GM12878 (cell line): ENCODE measurements at regions not wholly inside any gene's neighbourhood (a gene's known extent, or its start where the extent isn't known, plus 50 kb on each side); places are given as distances from the start of the nearest gene placed in this dataset.

Experiments used
- ATAC-seq: fragments of 200-7000 bp; cut with Tn5 transposase; 3 replicates; pipeline ENCODE4 v1.9.1; 2020; ENCODE audit warnings: mild to moderate bottlenecking, moderate library complexity
- BruUV-seq: library from RNA; stranded (reverse); fragments of 400-500 nt; replicated peaks from 2 replicates; lab custom pipeline; 2021; lab: Mats Ljungman, UMichigan
- CTCF ChIA-PET: fragments of 300-600 bp; sonication (Branson Sonifier 250); formaldehyde crosslinking; extraction: SDS; loops from one replicate; lab custom pipeline; 2021; ENCODE audit warnings: inconsistent platforms; lab: Yijun Ruan, JAX
- POLR2A ChIA-PET: fragments of 350-600 bp; formaldehyde crosslinking; extraction: SDS; loops from one replicate; lab custom pipeline; 2021; ENCODE audit warnings: inconsistent platforms; lab: Charles Lee
- RAD21 ChIA-PET: fragments of 300-600 bp; sonication (Branson Sonifier 250); formaldehyde crosslinking; loops from one replicate; lab custom pipeline; 2023; ENCODE audit warnings: antibody characterized with exemption; ENCODE audit not compliant: unreplicated experiment; lab: Charles Lee
- SMC1A ChIA-PET: fragments of 300-600 bp; sonication (Branson Sonifier 250); formaldehyde crosslinking; loops from one replicate; lab custom pipeline; 2023; ENCODE audit not compliant: unreplicated experiment, uncharacterized antibody; lab: Charles Lee
- DNase-seq: peaks from one replicate; pipeline ENCODE4 v3.0.0-alpha.2; 2011; ENCODE audit warnings: low read depth, low spot score
- FAIRE-seq: peaks from 3 replicates; lab custom pipeline; 2011; peaks lifted over from hg19 to GRCh38; lab: Jason Lieb, UNC
- H2AFZ ChIP-seq: 2 replicates; pipeline ENCODE4 v1.6.0; 2011; ENCODE audit warnings: low read depth, low read length, control low read depth; ENCODE audit not compliant: control insufficient read depth
- H3K27ac ChIP-seq: 2 replicates; pipeline ENCODE4 v1.5.1; 2011; ENCODE audit warnings: control low read depth; ENCODE audit not compliant: control insufficient read depth, insufficient read depth
- H3K27me3 ChIP-seq, 2 experiments: replicated peaks in 1 of 2; 2 replicates each; pipeline versions ENCODE4 v1.6.0 to v1.6.1; 2011; ENCODE audit warnings: low read length in 1 of 2; ENCODE audit not compliant: control insufficient read depth in 2 of 2, insufficient read depth in 2 of 2
- H3K36me3 ChIP-seq, 2 experiments: 2 replicates each; pipeline ENCODE4 v1.5.1; 2011; ENCODE audit warnings: low read length in 1 of 2; ENCODE audit not compliant: control insufficient read depth in 2 of 2, insufficient read depth in 2 of 2
- H3K4me1 ChIP-seq: 2 replicates; pipeline ENCODE4 v1.6.1; 2011; ENCODE audit warnings: mild to moderate bottlenecking, low read length, moderate library complexity, mixed read lengths; ENCODE audit not compliant: control insufficient read depth, insufficient read depth
- H3K4me2 ChIP-seq: 2 replicates; pipeline ENCODE4 v1.6.0; 2011; ENCODE audit warnings: control low read depth; ENCODE audit not compliant: control insufficient read depth, insufficient read depth
- H3K4me3 ChIP-seq: fragments of 200-600 bp; sonication (generic); 2 replicates; pipeline ENCODE4 v1.5.1; 2016
- H3K79me2 ChIP-seq: 2 replicates; pipeline ENCODE4 v1.6.0; 2011; ENCODE audit warnings: low read length; ENCODE audit not compliant: control insufficient read depth, insufficient read depth
- H3K9ac ChIP-seq: 2 replicates; pipeline ENCODE4 v1.8.0; 2011; ENCODE audit warnings: low read length, control low read depth, mixed read lengths; ENCODE audit not compliant: control insufficient read depth, insufficient read depth
- H3K9me3 ChIP-seq: replicated peaks from 3 replicates; pipeline ENCODE4 v1.5.1; 2011; ENCODE audit warnings: mild to moderate bottlenecking, low read length; ENCODE audit not compliant: control insufficient read depth, insufficient read depth
- H4K20me1 ChIP-seq: 2 replicates; pipeline ENCODE4 v1.6.0; 2011; ENCODE audit not compliant: control insufficient read depth, insufficient read depth
- CREB1 ChIP-seq: IDR thresholded peaks from 2 replicates; pipeline ENCODE4 v1.6.1; 2012; ENCODE audit warnings: low read depth, mild to moderate bottlenecking, inconsistent platforms
- CREM ChIP-seq: IDR thresholded peaks from 2 replicates; pipeline ENCODE4 v1.6.1; 2014; ENCODE audit warnings: antibody characterized with exemption, low read depth
- GATAD2B ChIP-seq: fragments of 450-650 bp; conservative IDR thresholded peaks from 2 replicates; pipeline ENCODE4 v1.6.1; 2017; ENCODE audit warnings: low read depth, mild to moderate bottlenecking, moderate library complexity
- NFYA ChIP-seq: IDR thresholded peaks from 2 replicates; pipeline ENCODE4 v1.6.1; 2011; ENCODE audit warnings: low read depth, mild to moderate bottlenecking, low read length, improper control_type of control experiment, borderline replicate concordance
- PAX8 ChIP-seq: fragments of 450-650 bp; IDR thresholded peaks from 2 replicates; pipeline ENCODE4 v1.6.1; 2017; ENCODE audit warnings: mild to moderate bottlenecking, moderate library complexity
- RAD21 ChIP-seq: IDR thresholded peaks from 2 replicates; pipeline ENCODE4 v1.6.1; 2011; ENCODE audit warnings: mild to moderate bottlenecking, low read depth, low read length, moderate library complexity; ENCODE audit not compliant: insufficient read depth
- RUNX3 ChIP-seq: IDR thresholded peaks from 2 replicates; pipeline ENCODE4 v1.6.1; 2012; ENCODE audit warnings: low read length, inconsistent platforms
- SUPT20H ChIP-seq: IDR thresholded peaks from 2 replicates; pipeline ENCODE4 v1.6.1; 2011; ENCODE audit warnings: low read depth, mild to moderate bottlenecking, low read length, moderate library complexity, borderline replicate concordance; ENCODE audit not compliant: control insufficient read depth
- SUZ12 ChIP-seq: fragments of 200-600 bp; sonication (generic); IDR thresholded peaks from one replicate; pipeline ENCODE4 v1.6.1; 2018; ENCODE audit warnings: antibody characterized with exemption, mild to moderate bottlenecking; ENCODE audit not compliant: unreplicated experiment
- WRNIP1 ChIP-seq: IDR thresholded peaks from 2 replicates; pipeline ENCODE4 v1.6.1; 2011; ENCODE audit warnings: low read depth, low read length, improper control_type of control experiment, borderline replicate concordance
- ZZZ3 ChIP-seq: IDR thresholded peaks from 2 replicates; pipeline ENCODE4 v1.6.1; 2011; ENCODE audit warnings: low read depth; ENCODE audit not compliant: control insufficient read depth, insufficient read length
- WGBS: methylation state at CpG from one replicate; pipeline ENCODE4 v1.1.6; 2016; ENCODE audit warnings: low lambda C conversion rate; ENCODE audit not compliant: insufficient replicate concordance, insufficient coverage; ENCODE audit errors: missing lambda C conversion rate; 5-methylcytosine and 5-hydroxymethylcytosine counted together
- in situ Hi-C: fragments of 300-500 bp; cut with MboI; formaldehyde crosslinking; loops from 9 replicates; pipeline ENCODE4 v1.14.3; 2018; ENCODE audit warnings: mixed read lengths
- intact Hi-C: fragments of 100-400 bp; cut with micrococcal nuclease; formaldehyde crosslinking; loops from one replicate; pipeline ENCODE4 v1.14.2; 2022; ENCODE audit not compliant: unreplicated experiment
- TF ChIP-seq, protein P1 (sequence below): IDR thresholded peaks from 2 replicates; pipeline ENCODE4 v1.6.1; 2012; ENCODE audit warnings: low read length, inconsistent platforms
- TF ChIP-seq, protein P2 (sequence below): fragments of 450-650 bp; IDR thresholded peaks from 2 replicates; pipeline ENCODE4 v1.6.1; 2017; ENCODE audit warnings: mild to moderate bottlenecking

DNA sequence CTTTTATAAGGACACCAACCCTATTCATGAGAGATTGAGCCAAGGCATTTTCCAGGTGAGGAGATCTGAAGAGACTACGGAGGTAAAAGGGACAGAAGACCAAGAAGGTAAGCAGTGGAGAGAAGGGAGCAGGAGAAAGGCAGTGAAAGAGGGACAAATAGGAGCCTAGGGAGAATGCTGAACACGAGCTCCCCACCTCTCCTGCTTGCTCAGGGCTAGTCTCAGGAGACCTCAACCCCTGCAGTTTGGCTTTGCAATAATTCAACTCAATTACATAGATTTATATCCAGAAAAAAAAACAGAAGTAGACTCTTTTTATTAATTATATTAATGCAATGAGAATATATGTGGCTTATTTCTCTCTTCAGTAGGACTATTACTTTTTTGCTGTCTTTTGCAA lies 91.0 kb upstream of the DDX18 start:
- ChIA-PET POLR2A (no interaction called here), SMC1A (no interaction called here), CTCF (no interaction called here), RAD21 (no interaction called here)
- H3K27ac ChIP-seq: no peak overlapping the region
- H3K4me1 ChIP-seq: no peaks in the 10 kb centered on the region; the same call in 1 of the 2 replicates
- H3K9me3 ChIP-seq: no peaks in the 10 kb centered on the region
- no TSS peak for BruUV-seq
- no peak overlapping the region for H3K4me2 ChIP-seq
- no peak overlapping the region for H2AFZ ChIP-seq
- DNase-seq (no peak), ATAC-seq (no peak), FAIRE-seq (no peak)
- no peaks in the 10 kb centered on the region for H3K36me3 ChIP-seq
- in situ Hi-C loops: no loop called here
- H3K4me3 ChIP-seq: no peak overlapping the region
- H3K9ac ChIP-seq: no peak overlapping the region
- TF ChIP-seq NFYA: no peak
- no peak for TF ChIP-seq CREB1
- TF ChIP-seq ZZZ3: no peak
- TF ChIP-seq PAX8: no peak
- TF ChIP-seq SUZ12: no peak
- no peak for TF ChIP-seq GATAD2B
- TF ChIP-seq SUPT20H: no peak
- TF ChIP-seq RUNX3: no peak
- no peak for TF ChIP-seq RAD21
- no peaks in the 10 kb centered on the region for H4K20me1 ChIP-seq
- intact Hi-C loops: no loop called here
- no peaks in the 10 kb centered on the region for H3K79me2 ChIP-seq
- H3K27me3 ChIP-seq: no peaks in the 10 kb centered on the region
- 4% methylated on average over 2 of the region's 2 CpGs for WGBS

DNA sequence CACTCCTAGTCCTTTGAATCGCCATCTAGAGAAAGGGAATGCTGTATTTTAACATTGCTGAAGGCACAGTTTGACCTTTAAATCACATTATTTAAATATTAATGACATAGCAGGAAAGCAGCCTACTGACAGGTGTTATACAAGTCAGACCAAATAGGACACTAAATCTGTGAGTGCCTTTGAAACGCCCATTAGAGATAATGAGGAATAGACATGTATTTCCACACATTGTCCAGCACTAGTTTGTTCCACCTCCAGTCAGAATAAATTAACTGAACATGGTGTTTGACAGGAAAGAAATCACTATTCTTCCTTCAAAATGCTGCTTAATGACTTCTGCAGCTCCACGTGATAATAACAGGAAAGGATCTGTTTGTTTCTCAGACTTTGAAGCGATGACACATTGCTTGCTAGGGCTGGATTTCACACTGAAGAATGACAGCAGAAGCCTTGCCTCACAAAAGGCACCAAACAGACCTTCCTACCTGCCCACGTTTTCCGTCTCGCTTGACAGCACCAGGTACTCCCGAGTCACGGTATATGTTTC lies 90.5 kb upstream of the DDX18 start:
- SMC1A ChIA-PET: no interaction called here
- Histone ChIP-seq H3K79me2 (no peaks in the 10 kb centered on the region), H3K9me3 (no peaks in the 10 kb centered on the region), H3K9ac (no peak overlapping the region), H3K4me3 (no peak overlapping the region), H3K4me2 (no peak overlapping the region), H3K36me3 (no peaks in the 10 kb centered on the region), H3K27ac (no peak overlapping the region), H2AFZ (no peak overlapping the region), H4K20me1 (no peaks in the 10 kb centered on the region), H3K4me1 (no peaks in the 10 kb centered on the region; the same call in 1 of the 2 replicates), H3K27me3 (no peaks in the 10 kb centered on the region)
- intact Hi-C loops (no loop called here), in situ Hi-C loops (no loop called here)
- FAIRE-seq: no peak
- DNase-seq: no peak
- POLR2A ChIA-PET: no interaction called here
- RAD21 ChIA-PET: no interaction called here
- no peak for ATAC-seq
- WGBS: 25% methylated on average over 9 of the region's 9 CpGs
- no TSS peak for BruUV-seq
- CTCF ChIA-PET: no interaction called here
- TF ChIP-seq CREM (no peak), WRNIP1 (no peak)
- TF ChIP-seq, protein P1, sequence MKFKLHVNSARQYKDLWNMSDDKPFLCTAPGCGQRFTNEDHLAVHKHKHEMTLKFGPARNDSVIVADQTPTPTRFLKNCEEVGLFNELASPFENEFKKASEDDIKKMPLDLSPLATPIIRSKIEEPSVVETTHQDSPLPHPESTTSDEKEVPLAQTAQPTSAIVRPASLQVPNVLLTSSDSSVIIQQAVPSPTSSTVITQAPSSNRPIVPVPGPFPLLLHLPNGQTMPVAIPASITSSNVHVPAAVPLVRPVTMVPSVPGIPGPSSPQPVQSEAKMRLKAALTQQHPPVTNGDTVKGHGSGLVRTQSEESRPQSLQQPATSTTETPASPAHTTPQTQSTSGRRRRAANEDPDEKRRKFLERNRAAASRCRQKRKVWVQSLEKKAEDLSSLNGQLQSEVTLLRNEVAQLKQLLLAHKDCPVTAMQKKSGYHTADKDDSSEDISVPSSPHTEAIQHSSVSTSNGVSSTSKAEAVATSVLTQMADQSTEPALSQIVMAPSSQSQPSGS: no peak
- TF ChIP-seq, protein P2, sequence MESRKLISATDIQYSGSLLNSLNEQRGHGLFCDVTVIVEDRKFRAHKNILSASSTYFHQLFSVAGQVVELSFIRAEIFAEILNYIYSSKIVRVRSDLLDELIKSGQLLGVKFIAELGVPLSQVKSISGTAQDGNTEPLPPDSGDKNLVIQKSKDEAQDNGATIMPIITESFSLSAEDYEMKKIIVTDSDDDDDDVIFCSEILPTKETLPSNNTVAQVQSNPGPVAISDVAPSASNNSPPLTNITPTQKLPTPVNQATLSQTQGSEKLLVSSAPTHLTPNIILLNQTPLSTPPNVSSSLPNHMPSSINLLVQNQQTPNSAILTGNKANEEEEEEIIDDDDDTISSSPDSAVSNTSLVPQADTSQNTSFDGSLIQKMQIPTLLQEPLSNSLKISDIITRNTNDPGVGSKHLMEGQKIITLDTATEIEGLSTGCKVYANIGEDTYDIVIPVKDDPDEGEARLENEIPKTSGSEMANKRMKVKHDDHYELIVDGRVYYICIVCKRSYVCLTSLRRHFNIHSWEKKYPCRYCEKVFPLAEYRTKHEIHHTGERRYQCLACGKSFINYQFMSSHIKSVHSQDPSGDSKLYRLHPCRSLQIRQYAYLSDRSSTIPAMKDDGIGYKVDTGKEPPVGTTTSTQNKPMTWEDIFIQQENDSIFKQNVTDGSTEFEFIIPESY: no peak
